ENCODE measurements at regions not wholly inside any gene's neighbourhood (a gene's known extent, or its start where the extent isn't known, plus 50 kb on each side); places are given as distances from the start of the nearest gene placed in this dataset.

GRCh38 chr20:40393197-40394079, 295.6 kb downstream of the MAFB start:
- DNase-seq (ENCODE audit: low spot score): no peak

GRCh38 chr20:40390654-40391053, 298.4 kb downstream of the MAFB start:
- no peak for DNase-seq (ENCODE audit: low spot score)

DNA sequence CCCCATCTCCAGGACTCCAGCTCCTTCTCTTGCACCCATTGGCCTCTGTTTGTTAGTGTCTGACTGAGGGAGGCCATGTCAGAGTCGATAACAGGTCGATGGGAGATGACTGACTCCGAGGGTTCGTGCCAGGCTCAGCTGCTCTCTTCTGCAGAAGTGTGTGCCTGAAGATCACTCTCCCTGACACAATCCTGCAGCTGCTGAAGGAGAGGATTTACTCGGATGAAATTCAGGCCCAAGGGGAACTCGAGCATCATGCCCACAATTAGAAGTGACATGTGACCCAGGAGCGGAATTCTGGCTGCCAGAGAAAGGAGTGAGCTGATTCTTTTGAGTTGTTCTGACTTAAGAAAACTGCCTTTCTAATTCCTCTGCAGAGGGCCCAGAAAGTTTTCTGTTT, 318.2 kb downstream of the MAFB start:
- DNase-seq (ENCODE audit: low spot score): no peak

GRCh38 chr20:40368876-40369275, 320.2 kb downstream of the MAFB start:
- DNase-seq (ENCODE audit: low spot score): no peak

DNA sequence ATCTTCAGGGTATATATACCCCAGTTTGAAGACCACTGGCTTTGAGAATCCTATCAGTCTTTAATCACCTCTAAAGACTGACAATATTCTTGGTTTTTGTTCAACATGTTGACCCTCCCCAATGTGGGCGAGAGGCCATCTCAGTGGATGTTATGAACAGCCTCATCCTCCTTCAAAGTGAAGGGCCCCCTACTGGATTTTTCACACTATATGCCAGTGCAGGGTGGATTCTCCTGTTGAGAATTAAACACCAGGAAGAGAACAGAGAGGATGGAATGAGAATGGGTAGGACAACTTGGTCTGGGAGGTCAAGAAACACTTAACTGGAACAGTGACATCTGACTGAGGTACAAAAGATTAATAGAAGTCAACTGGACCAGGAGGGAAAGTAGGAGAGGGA, 327.1 kb downstream of the MAFB start:
- no peak for DNase-seq (ENCODE audit: low spot score)

DNA sequence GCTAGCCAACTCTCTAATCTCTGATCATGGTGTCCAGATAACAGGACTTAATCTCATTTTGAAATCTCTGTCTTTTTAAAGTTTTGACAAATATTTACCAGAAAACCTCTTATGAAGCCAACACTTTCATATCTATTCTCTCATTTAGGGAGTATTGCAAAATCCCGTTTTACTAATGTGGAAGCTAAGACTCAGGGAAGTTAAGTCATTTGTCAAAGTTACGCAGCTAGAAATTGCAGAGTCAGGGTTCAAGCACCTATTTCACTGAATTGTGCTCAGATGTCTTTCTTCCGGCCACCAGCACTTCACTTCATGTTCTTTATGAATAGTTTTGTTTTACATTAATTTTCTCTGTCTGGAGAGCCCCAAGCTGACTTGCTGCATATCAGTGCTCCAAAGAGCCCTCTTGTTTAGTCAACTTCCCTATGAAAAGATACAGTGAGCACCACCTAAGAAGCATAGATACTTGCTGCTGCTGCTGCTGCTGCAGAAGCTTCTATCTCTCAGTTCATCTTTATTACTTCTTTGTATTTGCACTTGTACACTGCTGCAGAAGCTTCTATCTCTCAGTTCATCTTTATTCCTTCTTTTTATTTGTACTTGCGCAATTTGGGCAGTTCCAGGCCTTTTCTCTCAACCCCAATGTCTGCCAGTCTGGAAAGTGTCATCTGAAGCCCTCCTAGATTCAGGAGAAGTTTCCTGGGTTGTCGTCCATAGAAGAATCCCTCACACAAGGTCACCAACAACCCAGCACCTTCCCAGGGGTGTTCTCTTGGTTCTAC, 329.7 kb downstream of the MAFB start:
- no peak for DNase-seq (ENCODE audit: low spot score)

- no peak for DNase-seq (ENCODE audit: low spot score)
These were observed 334.2 kb downstream of the MAFB start for GRCh38 chr20:40354880-40355279.

DNA sequence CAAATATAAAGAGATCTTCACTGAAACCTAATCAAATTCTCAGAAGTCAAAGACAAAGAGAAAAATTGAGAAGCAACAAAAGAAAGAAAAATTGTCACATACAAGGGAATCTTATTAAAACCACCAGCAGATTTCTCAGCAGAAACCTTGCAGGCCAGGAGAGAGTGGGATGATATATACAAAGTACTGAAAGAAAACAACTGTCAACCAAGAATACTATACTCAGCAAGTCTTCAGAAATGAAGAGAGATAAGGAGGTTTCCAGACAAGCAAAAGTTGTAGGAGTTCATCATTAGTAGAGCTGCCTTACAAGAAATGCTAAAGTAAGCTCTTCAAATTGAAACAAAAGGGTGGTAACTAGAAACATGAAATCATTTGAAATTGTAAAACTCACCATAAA, 345.6 kb downstream of the MAFB start:
- no peak for DNase-seq (ENCODE audit: low spot score)

DNA sequence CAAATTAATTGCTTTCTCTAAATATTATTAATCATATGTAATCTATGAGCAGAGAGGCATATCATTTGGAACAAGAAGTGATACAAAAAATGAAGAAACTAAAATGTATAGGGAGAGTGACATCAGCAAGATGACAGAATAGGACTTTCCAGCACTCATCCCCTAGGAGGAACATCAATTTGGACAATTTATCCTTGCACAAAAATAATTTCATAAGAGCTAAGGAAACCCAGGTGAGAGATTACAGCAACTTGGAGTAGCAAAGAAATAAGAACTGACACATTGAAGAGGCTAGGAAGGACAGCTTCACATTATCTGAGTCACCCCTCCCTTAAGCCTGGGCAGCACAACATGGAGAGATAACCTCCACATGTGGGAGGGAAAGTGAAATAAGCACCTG, 347.5 kb downstream of the MAFB start:
- no peak for DNase-seq (ENCODE audit: low spot score)

- no peak for DNase-seq (ENCODE audit: low spot score)
These were observed 349.2 kb downstream of the MAFB start for GRCh38 chr20:40339661-40340449.

- DNase-seq (ENCODE audit: low spot score): no peak
These were observed 352.5 kb downstream of the MAFB start for GRCh38 chr20:40336533-40336932.

DNA sequence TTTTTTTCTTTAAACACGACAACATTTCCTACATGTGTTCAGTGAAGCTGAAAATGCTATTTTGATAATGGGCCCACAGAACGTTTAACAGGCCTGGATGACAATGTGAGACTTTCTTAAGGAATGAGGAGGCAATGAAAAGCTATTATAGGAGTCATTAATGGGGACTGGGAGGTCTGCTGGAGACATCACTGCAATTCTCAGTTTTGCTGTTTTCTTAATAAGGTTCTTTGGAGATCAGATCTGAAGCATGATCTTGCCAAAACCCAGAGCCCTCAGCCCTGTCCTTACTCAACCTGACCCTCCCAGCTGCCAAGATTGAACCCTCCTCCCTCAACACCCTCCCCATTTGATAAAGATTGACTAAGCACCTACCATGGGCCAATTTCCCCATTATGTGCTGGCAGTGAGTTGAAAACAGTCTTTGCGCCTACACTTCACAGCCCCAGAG, 353.1 kb downstream of the MAFB start:
- no peak for DNase-seq (ENCODE audit: low spot score)

- DNase-seq (ENCODE audit: low spot score): no peak
These were observed 353.6 kb downstream of the MAFB start for GRCh38 chr20:40335437-40335836.

DNA sequence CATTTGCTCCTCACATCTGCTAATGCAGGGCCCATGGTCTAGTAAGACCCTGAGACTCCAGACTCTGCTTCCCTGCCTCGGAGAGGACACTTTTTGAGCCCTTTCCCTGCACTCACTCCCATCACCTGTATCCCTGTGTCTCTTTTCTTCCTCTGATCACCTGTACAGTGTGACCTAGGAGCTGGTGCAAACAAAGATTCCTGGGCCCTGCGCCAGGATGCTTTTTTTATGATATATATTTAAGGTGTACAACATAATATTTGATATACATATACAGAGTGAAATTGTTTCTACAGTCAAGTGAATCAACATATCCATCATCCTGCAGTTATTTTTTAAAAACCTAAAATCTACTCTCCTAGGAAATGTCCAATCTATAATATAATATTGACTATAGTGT, 355.4 kb downstream of the MAFB start:
- DNase-seq (ENCODE audit: low spot score): no peak

DNA sequence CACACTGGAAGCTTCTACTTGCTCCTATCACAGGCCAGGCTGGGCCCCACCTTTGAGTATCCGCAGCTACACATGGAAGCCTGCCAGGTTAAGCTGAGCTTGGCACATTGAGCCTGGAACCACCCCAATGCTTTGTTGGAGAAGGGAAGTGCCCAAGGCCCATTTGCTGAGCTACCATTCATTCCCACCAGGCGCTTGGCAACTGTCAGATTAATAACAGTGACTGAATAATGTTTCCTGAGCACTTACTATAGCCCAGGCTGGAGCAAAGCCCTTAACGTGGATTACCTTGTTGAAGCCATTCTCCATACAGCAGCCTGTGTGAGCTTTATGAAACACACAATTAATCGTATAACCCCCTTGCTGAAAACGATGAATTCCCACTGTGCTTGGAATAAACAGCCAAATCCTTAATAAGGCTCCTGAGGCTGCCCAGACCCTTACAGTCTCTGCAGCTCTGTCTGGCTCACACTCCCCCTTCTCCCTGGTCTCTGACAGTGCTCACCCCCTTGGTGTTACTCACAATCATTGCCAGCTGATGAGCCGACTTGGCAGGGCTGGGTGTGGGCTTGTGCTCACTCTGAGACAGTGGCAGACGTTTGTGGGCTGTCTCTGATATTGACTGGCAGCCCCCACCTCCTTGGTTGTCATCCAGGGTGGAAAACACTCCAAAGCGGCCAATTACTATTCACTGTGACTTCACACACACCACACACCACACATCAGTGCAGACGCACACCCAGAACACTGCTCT, 357.1 kb downstream of the MAFB start:
- no peak for DNase-seq (ENCODE audit: low spot score)

DNA sequence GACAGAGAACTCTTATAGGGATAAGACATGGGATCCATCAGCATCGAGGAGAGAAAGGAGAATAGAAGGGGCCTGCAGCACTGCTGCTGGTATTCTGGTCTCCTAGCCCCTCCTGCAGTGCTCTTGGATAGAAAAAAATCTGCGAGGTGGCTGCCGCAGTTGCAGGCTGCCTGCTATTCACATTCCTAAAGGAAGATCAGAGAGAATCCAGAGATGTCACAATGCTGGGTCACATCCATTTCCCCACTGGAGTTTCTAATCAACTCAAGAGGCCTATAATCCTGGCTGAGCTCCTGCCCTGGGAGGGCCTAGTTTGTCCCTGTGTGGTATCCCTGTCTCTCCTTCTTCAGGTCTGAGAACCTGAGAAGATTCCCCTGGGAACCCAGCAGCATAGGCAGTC, 357.8 kb downstream of the MAFB start:
- DNase-seq (ENCODE audit: low spot score): no peak

- DNase-seq (ENCODE audit: low spot score): no peak
These were observed 359.7 kb downstream of the MAFB start for GRCh38 chr20:40329321-40329720.

GRCh38 chr20:40326784-40327183, 362.3 kb downstream of the MAFB start:
- no peak for DNase-seq (ENCODE audit: low spot score)

- DNase-seq (ENCODE audit: low spot score): no peak
These were observed 363.9 kb downstream of the MAFB start for GRCh38 chr20:40325006-40325568.

- no peak for DNase-seq (ENCODE audit: low spot score)
These were observed 365.7 kb downstream of the MAFB start for GRCh38 chr20:40323361-40323794.

- no peak for DNase-seq (ENCODE audit: low spot score)
These were observed 366.1 kb downstream of the MAFB start for GRCh38 chr20:40322941-40323340.

All from cerebellar cortex (tissue), 1 donor.